Mammary epithelial cell (primary cell): ENCODE measurements at regions not wholly inside any gene's neighbourhood (a gene's known extent, or its start where the extent isn't known, plus 50 kb on each side); places are given as distances from the start of the nearest gene placed in this dataset.

Experiments used
- EZH2 ChIP-seq: IDR thresholded peaks from 2 replicates; pipeline ENCODE4 v1.6.1; 2012; ENCODE audit warnings: low read length, inconsistent platforms, borderline replicate concordance
- TF ChIP-seq, protein P1 (sequence below), 2 donors: IDR thresholded peaks in 1 of 2; conservative IDR thresholded peaks in 1 of 2; 2 replicates each; pipeline ENCODE4 v1.5.1; 2011 to 2012; ENCODE audit warnings: inconsistent platforms in 2 of 2, low read length in 2 of 2, mild to moderate bottlenecking in 2 of 2, control low read depth in 1 of 2, low read depth in 1 of 2; ENCODE audit not compliant: insufficient read depth in 1 of 2; ENCODE audit errors: extremely low read depth in 1 of 2

DNA sequence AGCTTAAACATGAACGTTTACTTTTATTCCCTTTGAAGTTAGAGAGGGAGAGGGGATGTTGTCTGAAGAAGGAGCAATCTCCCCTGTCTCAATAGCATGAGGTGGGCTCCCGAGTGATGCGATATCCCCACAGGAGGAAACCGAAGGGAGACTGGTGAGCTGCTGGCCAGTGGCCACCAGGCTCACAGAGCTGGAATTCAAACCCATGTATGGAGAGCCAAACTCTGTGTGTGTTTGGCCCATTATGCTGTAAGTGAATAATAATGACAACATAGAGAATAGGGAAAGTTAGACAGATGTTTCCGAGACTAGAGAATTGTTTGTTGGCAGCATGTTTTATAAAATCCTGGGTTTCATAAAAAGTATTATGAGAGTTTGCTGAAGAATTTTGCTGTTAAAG, 66.1 kb upstream of the CLNK start:
- TF ChIP-seq, protein P1, sequence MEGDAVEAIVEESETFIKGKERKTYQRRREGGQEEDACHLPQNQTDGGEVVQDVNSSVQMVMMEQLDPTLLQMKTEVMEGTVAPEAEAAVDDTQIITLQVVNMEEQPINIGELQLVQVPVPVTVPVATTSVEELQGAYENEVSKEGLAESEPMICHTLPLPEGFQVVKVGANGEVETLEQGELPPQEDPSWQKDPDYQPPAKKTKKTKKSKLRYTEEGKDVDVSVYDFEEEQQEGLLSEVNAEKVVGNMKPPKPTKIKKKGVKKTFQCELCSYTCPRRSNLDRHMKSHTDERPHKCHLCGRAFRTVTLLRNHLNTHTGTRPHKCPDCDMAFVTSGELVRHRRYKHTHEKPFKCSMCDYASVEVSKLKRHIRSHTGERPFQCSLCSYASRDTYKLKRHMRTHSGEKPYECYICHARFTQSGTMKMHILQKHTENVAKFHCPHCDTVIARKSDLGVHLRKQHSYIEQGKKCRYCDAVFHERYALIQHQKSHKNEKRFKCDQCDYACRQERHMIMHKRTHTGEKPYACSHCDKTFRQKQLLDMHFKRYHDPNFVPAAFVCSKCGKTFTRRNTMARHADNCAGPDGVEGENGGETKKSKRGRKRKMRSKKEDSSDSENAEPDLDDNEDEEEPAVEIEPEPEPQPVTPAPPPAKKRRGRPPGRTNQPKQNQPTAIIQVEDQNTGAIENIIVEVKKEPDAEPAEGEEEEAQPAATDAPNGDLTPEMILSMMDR (conservative IDR thresholded peaks at IDR 0.05 in 1 of 2, IDR thresholded peaks at IDR 0.05 in 1 of 2; ENCODE audit: extremely low read depth in 1 of 2, insufficient read depth in 1 of 2, low read depth in 1 of 2, low read length in 2 of 2): no peak
- TF ChIP-seq EZH2: no peak
